Loucy (cell line): ENCODE measurements at regions not wholly inside any gene's neighbourhood (a gene's known extent, or its start where the extent isn't known, plus 50 kb on each side); places are given as distances from the start of the nearest gene placed in this dataset.

Experiments used
- CTCF ChIP-seq: fragments of 200-600 bp; sonication (generic); conservative IDR thresholded peaks from 2 replicates; pipeline ENCODE4 v1.5.1; 2014; ENCODE audit warnings: mild to moderate bottlenecking, antibody characterized with exemption, low read length
- EZH2phosphoT487 ChIP-seq: fragments of 200-600 bp; IDR thresholded peaks from 2 replicates; pipeline ENCODE4 v1.6.1; 2018; ENCODE audit warnings: antibody characterized with exemption, mild to moderate bottlenecking, moderate library complexity, borderline replicate concordance

DNA sequence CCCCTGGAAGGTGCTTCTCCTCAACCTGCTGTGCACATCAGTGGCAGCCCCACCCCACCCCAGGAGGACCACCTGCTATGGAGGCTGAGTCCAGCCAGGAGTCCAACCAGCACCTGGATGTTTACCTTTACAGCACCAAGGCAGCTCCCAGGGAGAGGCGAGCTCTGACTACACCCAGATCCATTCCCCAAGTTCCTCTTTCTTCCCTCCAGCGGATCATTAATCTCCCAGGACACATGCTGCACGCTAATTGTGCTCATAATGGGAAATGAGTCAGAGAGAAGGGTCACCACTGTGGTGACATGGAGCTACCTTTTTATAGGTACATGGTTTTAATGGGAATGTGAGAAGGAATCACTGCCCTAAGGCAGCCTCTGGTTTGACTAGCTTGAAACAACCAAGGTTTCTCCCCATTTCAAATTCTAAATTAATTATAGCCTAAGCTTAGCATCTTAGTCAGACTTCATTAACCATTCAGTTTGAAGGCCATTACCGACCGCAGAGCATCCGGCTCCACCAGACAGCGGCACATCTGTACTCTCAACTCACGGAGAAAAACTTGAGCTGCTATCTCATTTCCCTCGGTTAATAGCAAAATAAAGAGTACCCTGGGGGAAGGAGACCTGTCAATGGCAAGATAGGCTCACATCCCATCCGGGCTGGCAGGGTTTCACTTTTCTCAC, 173.1 kb upstream of the GALNT2 start:
- TF ChIP-seq CTCF (no peak), EZH2phosphoT487 (no peak)
